Activated naive CD8-positive, alpha-beta T cell treated with anti-CD3 and anti-CD28 coated beads for 36 hours (primary cell): ENCODE measurements at regions not wholly inside any gene's neighbourhood (a gene's known extent, or its start where the extent isn't known, plus 50 kb on each side); places are given as distances from the start of the nearest gene placed in this dataset.

ENCODE experiments used
- DNase-seq: peaks from one replicate; pipeline ENCODE4 v3.0.0; 2021
- H3K27ac Mint-ChIP-seq: one replicate; pipeline ENCODE4 v1.8.0; 2022; ENCODE audit warnings: mild to moderate bottlenecking, moderate library complexity, mixed read lengths
- H3K27me3 Mint-ChIP-seq: one replicate; pipeline ENCODE4 v1.8.0; 2022; ENCODE audit warnings: mild to moderate bottlenecking, mixed read lengths
- H3K36me3 Mint-ChIP-seq: one replicate; pipeline ENCODE4 v1.8.0; 2021; ENCODE audit warnings: mild to moderate bottlenecking, mixed read lengths
- H3K4me1 Mint-ChIP-seq: one replicate; pipeline ENCODE4 v1.8.0; 2021; ENCODE audit warnings: mixed read lengths
- H3K4me3 Mint-ChIP-seq: one replicate; pipeline ENCODE4 v1.8.0; 2022; ENCODE audit warnings: mild to moderate bottlenecking, moderate library complexity, mixed read lengths
- H3K9me3 Mint-ChIP-seq: one replicate; pipeline ENCODE4 v1.8.0; 2022; ENCODE audit warnings: mixed read lengths

DNA sequence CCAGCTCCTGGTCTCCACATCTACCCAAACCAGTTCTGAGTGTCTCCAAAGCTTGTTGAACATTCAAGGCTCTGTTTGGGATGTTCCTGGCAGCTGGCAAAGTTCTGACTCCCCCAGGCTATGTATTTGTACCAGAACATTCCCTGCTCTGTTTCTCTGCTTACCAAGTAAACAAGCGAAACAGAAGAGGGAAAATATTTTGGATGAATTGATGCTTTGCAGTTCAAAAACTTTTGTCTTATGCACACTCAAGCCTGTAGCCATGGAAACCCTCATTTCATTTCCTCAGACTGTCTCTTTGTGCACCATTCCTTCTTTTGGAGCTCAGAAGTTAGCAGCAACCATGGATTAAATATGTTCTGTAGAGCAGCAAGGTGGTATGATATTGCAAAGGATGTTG, 145.8 kb downstream of the ACTL7B start:
- no peak overlapping the region for H3K4me3 Mint-ChIP-seq
- no peaks in the 10 kb centered on the region for H3K4me1 Mint-ChIP-seq
- H3K36me3 Mint-ChIP-seq: no peaks in the 10 kb centered on the region
- peaks cover 1% of the 10 kb centered on the region for H3K9me3 Mint-ChIP-seq
- no peaks in the 10 kb centered on the region for H3K27me3 Mint-ChIP-seq
- no peak for DNase-seq
- H3K27ac Mint-ChIP-seq: no peak overlapping the region

DNA sequence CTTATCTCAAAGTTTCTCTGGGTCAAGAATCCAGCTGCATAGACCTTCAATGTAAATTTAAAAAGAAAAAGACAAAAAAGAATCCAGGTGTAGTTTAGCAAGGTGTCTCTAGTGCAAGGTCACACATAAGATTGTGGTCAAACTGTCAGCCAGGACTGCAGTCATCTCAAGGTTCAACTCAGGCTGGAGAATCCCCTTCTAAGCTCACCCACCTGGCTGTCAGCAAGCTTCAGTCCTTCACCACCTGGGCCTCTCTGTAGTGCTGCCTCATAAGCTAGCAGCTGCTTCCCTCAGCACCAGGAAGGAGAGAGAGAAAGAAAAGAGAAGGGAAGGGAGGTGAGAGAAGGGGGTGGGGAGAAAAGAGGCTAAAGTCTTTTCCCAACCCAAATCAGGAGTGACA, 146.7 kb downstream of the ACTL7B start:
- Mint-ChIP-seq H3K4me3 (no peak overlapping the region), H3K9me3 (peaks cover 1% of the 10 kb centered on the region), H3K4me1 (no peaks in the 10 kb centered on the region), H3K27ac (no peak overlapping the region), H3K36me3 (no peaks in the 10 kb centered on the region), H3K27me3 (no peaks in the 10 kb centered on the region)
- no peak for DNase-seq

DNA sequence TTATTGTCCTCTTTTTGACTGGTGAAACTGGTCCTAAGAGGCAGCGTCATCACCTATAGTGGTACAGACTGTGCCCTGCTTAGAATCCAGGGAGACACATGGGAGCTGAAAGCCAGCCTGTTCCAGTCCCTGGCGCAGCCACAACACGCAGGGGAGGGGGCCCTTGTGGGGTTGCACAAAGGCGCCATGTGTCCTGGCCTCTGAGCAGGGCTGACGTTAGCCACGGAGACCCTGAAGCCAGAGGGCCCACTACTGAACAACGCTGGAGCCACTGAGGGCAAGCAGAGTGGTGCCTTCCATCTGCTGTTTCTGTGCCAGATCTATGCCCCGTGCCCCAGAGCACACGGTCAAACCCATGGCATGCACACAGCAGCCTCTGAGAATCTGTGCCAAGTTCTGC, 147.3 kb downstream of the ACTL7B start:
- H3K4me1 Mint-ChIP-seq: no peaks in the 10 kb centered on the region
- no peak for DNase-seq
- no peaks in the 10 kb centered on the region for H3K27me3 Mint-ChIP-seq
- peaks cover 1% of the 10 kb centered on the region for H3K9me3 Mint-ChIP-seq
- H3K36me3 Mint-ChIP-seq: no peaks in the 10 kb centered on the region
- H3K4me3 Mint-ChIP-seq: no peak overlapping the region
- H3K27ac Mint-ChIP-seq: no peak overlapping the region

DNA sequence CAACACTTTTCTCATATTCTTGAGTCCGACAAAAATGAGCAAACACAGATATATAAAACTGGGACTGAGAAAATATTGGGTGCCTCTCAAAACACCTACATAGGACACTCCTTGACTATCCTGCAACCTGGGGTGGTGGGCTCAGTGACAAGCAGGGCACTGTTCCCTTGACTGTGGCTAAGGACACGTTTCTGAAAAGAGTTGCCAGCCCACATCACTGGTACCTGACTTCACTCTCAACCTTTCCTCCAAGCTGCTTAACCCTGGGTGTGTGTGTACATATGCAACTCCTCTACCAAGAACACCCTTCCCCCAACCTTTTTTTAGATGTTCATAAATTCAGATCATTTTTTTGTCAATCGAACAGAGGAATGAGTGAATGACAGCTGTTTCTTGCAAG, 148.7 kb downstream of the ACTL7B start:
- Mint-ChIP-seq H3K9me3 (peaks cover 2% of the 10 kb centered on the region), H3K27me3 (no peaks in the 10 kb centered on the region), H3K36me3 (no peaks in the 10 kb centered on the region), H3K4me3 (no peak overlapping the region), H3K4me1 (no peaks in the 10 kb centered on the region), H3K27ac (no peak overlapping the region)
- no peak for DNase-seq

DNA sequence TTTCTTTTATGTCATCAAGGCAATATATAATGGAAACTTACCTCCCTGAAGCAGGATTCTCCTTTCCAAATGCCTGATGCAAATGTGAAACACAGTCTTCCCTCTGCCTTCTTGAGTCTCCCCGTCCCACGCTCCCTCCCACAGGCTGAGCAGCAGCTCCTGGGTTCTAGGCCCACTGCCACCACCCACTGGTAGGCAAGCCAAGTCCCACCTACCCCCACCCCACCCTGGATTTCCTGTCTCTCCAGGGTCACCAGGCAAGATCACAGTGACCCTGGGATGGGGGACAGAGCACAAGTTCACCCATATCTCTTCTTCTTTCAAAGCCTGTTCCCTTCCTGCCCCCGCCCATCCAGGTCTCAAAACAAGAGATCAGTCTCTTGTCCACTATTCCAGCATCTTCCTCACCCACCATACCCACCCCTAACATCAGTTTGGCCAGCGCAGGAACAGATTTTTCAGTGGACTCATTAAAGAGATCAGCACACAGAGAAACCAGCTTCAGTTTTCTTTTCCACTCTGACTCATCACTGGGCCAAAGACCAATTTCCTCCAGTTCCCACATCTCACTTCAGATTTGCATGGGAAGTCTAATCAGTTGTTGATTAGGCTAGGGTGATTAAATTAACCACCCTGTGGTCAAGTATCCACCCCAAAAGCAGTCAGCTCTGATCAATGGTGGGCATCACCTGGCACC, 151.5 kb downstream of the ACTL7B start:
- H3K9me3 Mint-ChIP-seq: peaks cover 2% of the 10 kb centered on the region
- no peaks in the 10 kb centered on the region for H3K36me3 Mint-ChIP-seq
- DNase-seq: no peak
- no peak overlapping the region for H3K27ac Mint-ChIP-seq
- no peaks in the 10 kb centered on the region for H3K27me3 Mint-ChIP-seq
- no peaks in the 10 kb centered on the region for H3K4me1 Mint-ChIP-seq
- no peak overlapping the region for H3K4me3 Mint-ChIP-seq

DNA sequence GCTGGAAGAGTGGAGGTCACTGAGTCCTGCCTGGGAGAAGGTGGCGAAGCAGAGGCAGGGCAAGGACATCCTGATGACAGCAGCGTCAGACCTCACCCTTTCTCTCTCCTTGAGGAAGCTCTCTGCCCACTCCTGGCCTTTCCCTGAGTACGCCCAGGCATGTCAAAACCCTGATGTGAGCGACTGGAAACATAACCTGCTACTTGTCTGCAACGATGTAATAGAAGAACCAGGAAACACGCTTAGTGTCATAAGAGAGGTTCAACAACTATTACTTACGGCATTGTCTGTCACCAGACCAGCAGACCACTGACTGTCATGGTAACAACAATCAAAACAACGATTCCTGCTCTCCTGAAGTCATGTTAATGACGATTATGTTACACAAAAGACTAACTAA, 152.4 kb downstream of the ACTL7B start:
- peaks cover 3% of the 10 kb centered on the region for H3K9me3 Mint-ChIP-seq
- H3K27ac Mint-ChIP-seq: no peak overlapping the region
- no peaks in the 10 kb centered on the region for H3K27me3 Mint-ChIP-seq

DNA sequence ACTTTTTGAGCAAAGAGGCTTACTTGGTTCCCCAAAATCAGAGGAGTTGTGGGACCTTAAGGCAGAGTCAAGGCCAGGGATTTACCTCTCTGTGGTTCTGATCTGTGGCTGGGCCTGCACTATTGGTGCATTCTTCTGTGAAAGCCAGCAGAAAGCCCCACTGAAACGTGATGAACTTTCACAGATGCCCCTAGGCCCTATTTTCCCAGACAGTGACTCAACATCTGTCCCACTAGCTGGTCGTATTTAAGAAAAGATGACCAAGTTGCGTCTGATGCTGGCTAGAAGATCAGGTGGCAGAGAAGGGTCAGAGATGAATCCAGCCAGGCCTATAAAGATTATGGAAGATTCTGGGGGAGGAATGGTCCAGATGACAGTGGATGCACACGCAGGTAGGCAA, 153.1 kb downstream of the ACTL7B start:
- H3K27me3 Mint-ChIP-seq: no peaks in the 10 kb centered on the region
- no peak overlapping the region for H3K4me3 Mint-ChIP-seq
- H3K27ac Mint-ChIP-seq: no peak overlapping the region
- no peak for DNase-seq
- no peaks in the 10 kb centered on the region for H3K36me3 Mint-ChIP-seq
- peaks cover 3% of the 10 kb centered on the region for H3K9me3 Mint-ChIP-seq
- H3K4me1 Mint-ChIP-seq: no peaks in the 10 kb centered on the region

More for the DNA sequence above, 152.4 kb downstream of the ACTL7B start:
- Mint-ChIP-seq H3K4me1 (no peaks in the 10 kb centered on the region), H3K36me3 (no peaks in the 10 kb centered on the region), H3K4me3 (no peak overlapping the region)
- DNase-seq: no peak

DNA sequence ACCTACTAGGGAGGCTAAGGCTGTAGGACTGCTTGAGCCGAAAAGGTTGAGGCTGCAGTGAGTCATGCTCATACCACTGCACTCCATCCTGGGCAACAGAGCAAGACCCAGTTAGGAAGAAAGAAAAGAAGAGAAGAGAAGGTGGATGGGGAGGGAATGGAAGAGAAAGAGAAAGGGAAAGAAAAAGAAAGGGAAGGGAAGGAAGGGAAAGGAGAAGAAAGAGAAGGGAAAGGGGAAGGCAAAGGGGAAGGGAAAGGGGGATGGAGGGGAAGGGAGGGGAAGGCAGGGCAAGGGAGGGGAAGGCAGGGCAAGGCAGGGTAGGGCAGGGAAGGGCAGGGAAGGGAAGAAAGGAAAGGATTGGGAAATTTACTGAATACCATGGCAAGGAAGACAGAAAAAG, 157.0 kb downstream of the ACTL7B start:
- no peak overlapping the region for H3K27ac Mint-ChIP-seq
- H3K36me3 Mint-ChIP-seq: no peaks in the 10 kb centered on the region
- no peak overlapping the region for H3K4me3 Mint-ChIP-seq
- H3K9me3 Mint-ChIP-seq: peaks cover 13% of the 10 kb centered on the region
- no peaks in the 10 kb centered on the region for H3K4me1 Mint-ChIP-seq
- DNase-seq: no peak
- H3K27me3 Mint-ChIP-seq: no peaks in the 10 kb centered on the region

DNA sequence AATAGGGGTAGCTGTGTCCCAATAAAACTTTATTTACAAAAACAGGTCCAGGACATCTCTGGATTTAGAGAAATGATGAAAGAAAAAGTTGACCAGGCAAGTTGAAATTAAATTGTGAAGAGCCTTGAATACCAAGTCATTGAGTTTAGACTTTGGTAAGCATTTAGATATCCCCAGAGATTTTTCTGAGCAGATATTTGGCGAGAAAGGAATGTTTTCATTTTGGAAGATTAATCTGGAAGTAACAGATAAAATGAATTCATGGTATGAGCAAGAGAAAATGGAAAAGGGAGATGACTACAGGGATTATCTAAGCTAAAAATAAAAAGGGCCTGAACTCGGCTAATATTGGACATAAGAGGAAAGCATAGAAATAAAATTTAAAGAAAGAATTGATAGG, 157.6 kb downstream of the ACTL7B start:
- peaks cover 13% of the 10 kb centered on the region for H3K9me3 Mint-ChIP-seq
- H3K36me3 Mint-ChIP-seq: no peaks in the 10 kb centered on the region
- H3K4me1 Mint-ChIP-seq: no peaks in the 10 kb centered on the region
- H3K27me3 Mint-ChIP-seq: no peaks in the 10 kb centered on the region
- DNase-seq: no peak
- H3K4me3 Mint-ChIP-seq: no peak overlapping the region
- H3K27ac Mint-ChIP-seq: no peak overlapping the region

DNA sequence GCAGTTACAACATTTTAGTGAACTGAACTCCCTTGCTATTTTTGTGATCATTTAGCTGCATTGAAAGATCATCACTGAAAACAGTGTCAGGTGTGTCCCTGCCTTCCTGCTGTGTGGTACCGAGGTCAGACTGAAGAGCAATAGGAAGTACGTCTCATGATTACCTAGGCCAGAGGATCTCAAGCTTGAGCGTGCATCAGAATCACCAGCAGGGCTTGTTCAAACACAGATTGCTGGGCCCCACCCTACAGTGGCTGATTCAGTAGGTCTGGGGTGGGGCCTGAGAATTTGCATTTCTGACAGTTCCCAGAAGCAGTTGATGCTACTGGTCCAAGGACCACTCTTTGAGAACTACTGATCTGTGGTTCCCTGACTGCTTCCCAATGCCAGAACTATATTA, 159.6 kb downstream of the ACTL7B start:
- Mint-ChIP-seq H3K4me1 (no peaks in the 10 kb centered on the region), H3K4me3 (no peak overlapping the region), H3K27me3 (no peaks in the 10 kb centered on the region), H3K27ac (no peak overlapping the region), H3K9me3 (peaks cover 12% of the 10 kb centered on the region), H3K36me3 (no peaks in the 10 kb centered on the region)
- DNase-seq: no peak

DNA sequence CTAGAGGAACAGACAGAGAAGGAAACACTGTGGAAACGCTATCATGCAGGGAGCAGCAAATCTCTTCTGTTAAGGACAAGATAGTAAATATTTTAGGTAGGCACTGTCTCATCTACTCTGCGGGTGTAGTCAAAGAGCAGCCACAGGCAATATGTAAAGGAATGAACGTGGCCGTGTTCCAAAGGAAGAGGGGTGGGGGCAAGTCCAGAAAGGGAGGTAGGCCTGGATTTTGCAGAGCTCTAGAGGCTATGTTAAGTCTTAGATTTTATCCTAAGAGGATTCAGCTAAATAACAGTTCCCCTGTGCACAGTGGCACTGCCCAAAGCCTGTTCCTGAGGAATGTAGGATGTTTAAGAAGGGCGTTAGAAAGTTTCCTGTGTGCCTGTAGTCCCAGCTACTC, 161.6 kb downstream of the ACTL7B start:
- H3K4me3 Mint-ChIP-seq: no peak overlapping the region
- DNase-seq: no peak
- H3K27ac Mint-ChIP-seq: no peak overlapping the region
- no peaks in the 10 kb centered on the region for H3K4me1 Mint-ChIP-seq
- H3K27me3 Mint-ChIP-seq: no peaks in the 10 kb centered on the region
- no peaks in the 10 kb centered on the region for H3K36me3 Mint-ChIP-seq
- peaks cover 14% of the 10 kb centered on the region for H3K9me3 Mint-ChIP-seq

DNA sequence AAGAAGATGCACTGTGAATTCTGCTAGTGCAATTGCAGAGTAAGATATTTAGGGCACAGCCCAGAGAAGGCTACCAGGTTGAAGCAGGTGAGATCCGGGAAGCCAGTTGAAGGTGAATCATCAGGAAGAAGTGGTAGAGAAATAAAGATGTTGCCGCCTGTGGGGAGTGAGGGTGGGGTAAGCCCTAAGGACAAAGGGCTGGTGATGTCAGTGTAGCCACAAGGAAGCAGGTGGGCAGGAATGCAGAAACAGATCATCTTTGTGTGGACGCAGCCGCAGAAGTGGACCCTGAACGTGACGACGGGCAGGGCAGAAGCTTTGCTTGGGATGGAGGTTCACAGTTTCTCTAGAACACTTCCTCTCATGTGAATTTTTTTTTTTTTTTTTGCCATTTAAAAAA, 164.2 kb downstream of the ACTL7B start:
- DNase-seq: no peak
- Mint-ChIP-seq H3K9me3 (peaks cover 11% of the 10 kb centered on the region), H3K27me3 (no peaks in the 10 kb centered on the region), H3K36me3 (no peaks in the 10 kb centered on the region), H3K27ac (no peak overlapping the region), H3K4me1 (no peaks in the 10 kb centered on the region), H3K4me3 (no peak overlapping the region)

DNA sequence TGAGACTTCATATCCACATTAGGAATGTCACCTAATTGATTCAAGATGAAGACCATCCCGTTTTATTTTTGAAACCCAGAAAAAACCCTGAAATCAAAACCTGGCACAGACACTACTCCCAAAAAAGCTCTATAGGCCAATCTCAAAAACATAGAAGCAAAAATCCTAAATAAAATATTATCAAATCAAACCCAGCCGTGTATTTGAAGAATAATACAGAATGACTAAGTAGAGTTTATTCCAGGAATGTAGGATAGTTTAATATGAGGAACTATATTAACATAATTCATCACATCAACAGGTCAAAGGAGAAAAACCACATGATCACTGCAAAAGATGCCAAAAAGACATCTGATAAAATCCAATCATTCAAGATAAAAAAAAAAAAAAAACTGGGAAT, 167.1 kb downstream of the ACTL7B start:
- Mint-ChIP-seq H3K9me3 (peaks cover 4% of the 10 kb centered on the region), H3K36me3 (no peaks in the 10 kb centered on the region), H3K27me3 (no peaks in the 10 kb centered on the region), H3K27ac (no peak overlapping the region), H3K4me3 (no peak overlapping the region), H3K4me1 (no peaks in the 10 kb centered on the region)
- DNase-seq: no peak

DNA sequence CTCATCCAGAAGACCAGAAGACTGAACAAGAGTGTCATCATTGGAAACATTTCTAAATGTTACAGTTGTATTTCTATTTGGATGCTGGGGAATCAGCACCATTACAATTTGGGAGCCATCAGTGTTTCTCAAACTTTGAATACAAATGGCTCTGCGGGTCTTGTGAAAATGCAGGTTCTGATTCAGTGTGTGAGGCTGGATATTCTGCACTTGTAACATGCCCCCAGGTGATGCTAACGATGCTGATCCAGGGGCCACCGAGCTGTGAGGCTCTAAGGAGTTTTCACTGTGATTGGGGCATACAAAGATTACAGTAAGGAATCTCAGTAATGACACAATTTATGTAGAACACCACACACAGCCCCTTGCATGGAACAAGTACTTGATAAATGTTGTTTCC, 167.7 kb downstream of the ACTL7B start:
- Mint-ChIP-seq H3K27ac (no peak overlapping the region), H3K27me3 (no peaks in the 10 kb centered on the region), H3K36me3 (no peaks in the 10 kb centered on the region), H3K4me3 (no peak overlapping the region), H3K9me3 (peaks cover 4% of the 10 kb centered on the region), H3K4me1 (no peaks in the 10 kb centered on the region)
- DNase-seq: no peak

DNA sequence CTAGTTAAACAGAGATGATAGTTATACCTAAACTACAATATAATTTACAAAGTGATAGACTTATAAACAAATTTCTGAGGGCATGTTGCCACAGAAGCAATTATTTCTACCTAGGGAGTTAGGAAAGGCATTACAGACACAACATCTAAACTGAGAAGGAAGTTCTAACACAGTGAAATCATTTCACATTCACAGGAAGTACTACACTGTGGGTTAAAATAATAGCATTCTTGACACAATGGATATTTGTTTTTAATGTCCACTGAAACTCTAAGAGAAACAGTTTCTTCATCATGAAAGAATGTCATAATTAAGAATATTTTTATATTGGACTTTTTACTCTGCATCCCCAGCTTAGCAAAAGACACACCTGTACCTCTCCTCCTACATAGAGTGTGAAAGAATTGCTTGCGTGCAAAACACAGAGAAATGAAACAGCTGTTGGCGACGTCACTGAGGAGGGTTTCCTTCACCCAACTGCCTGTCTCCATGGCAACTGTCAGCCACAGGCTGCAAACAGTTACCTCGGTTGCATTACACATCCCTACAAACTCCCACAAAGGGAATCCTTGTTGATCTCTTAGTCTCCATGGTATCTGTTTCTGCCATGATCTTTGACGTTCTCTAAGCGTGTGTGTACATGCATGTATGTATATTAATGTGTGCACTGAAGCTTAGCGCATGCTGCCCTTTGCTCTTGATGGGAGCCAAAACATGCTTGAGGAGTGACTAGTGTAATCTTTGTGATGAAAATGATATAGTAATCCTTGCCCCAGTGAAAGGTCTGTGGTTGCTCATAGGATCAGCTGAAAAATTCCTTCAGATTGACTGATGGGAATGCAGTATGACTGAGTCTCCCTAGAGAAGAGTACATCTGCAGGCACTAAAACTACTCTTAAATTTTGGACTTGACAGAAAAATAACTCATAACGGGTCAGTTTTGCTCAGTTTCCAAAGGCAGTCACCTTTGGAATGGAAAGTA, 168.5 kb downstream of the ACTL7B start:
- Mint-ChIP-seq H3K4me3 (no peak overlapping the region), H3K27me3 (no peaks in the 10 kb centered on the region), H3K4me1 (no peaks in the 10 kb centered on the region), H3K27ac (no peak overlapping the region), H3K9me3 (peaks cover 4% of the 10 kb centered on the region), H3K36me3 (no peaks in the 10 kb centered on the region)
- DNase-seq: no peak
